ENCODE measurements at regions not wholly inside any gene's neighbourhood (a gene's known extent, or its start where the extent isn't known, plus 50 kb on each side); places are given as distances from the start of the nearest gene placed in this dataset.
"Not testable (repeated sequence)": the region's sequence is repeated elsewhere in the genome, so short reads cannot be mapped to it uniquely, and the experiment has no call there.

DNA sequence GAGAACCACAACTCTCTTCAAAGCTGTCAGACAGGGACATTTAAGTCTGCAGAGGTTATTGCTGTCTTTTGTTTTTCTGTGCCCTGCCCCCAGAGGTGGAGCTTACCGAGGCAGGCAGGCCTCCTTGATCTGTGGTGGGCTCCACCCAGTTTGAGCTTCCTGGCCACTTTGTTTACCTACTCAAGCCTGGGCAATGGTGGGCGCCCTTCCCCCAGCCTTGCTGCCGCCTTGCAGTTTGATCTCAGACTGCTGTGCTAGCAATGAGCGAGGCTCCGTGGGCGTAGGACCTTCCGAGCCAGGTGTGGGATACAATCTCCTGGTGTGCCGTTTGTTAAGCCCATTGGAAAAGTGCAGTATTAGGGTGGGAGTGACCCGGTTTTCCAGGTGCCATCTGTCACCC is 822.1 kb downstream of the KCNMA1 start:
- not testable (repeated sequence) for DNase-seq

DNA sequence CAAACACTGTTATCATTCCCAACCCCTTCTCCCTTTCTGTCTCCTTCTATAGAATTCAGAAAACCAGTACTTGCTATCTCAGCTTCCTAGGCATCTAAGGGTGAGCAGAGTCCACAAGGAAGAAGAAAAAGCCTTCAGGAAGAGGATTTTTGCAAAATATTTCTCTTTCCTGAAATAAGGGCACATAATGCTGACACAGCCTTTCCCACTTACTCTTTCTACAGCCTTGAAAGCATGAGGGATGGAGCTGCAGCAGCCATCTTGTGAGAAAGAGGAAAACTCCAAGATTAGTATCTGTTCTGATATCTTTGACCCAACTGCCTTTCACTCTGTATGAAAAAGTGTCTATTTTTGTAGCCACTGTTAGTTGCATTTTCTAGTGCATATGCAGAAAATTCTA is 826.2 kb downstream of the KCNMA1 start:
- DNase-seq, result no peak

DNA sequence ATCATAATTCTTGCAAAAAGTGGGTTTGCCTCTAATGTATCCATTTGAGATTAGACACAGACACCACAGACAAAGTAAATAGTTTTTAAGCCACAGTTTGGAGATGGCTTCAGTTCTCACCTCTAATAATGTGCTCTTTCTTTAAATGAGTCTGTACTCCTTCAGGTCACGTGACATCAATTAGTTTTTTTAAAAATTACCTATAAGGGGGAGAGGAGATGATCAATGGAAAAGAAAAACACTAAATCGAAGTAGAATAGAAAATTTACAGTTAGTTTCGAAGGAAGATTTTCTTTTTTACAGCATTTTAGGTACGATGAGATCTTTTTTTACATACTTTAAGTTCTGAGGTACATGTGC is 849.2 kb downstream of the KCNMA1 start:
- no peak for DNase-seq

DNA sequence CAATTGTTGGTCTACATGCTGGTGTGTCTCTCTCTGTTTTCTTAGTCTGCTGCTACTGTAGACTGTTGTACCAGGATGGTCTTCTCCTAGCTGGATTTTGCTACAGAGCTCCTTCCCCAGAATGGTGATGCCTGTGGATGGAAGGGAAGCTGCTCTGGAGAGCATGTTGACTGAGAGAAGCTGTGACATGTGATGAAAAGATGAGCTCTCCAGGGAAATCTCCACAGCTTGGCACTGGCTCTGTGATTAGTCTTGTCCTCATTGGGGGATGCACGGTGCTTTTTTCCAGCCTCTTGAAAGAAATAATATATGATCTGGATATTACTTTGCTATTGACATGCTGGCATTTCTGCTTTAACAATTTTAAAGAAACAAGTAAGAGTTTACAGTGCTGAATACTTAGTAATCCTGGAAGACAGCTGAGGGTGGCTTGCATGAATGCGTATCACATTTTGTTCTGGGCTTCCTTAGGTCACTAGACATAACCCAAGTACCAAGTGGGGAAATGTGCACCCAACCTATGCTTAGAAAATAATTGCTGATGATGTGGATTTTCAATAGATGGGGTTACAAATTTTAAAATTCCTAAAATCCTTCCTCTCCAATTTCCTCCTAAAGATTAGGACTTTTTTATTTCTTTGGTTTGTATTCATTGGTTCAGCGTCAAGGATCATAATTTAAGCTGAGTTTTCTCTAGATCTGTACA is 849.7 kb downstream of the KCNMA1 start:
- no peak for DNase-seq

- DNase-seq, result no peak
Measured at GRCh38 chr10:76786504-76787072, 851.0 kb downstream of the KCNMA1 start.

DNA sequence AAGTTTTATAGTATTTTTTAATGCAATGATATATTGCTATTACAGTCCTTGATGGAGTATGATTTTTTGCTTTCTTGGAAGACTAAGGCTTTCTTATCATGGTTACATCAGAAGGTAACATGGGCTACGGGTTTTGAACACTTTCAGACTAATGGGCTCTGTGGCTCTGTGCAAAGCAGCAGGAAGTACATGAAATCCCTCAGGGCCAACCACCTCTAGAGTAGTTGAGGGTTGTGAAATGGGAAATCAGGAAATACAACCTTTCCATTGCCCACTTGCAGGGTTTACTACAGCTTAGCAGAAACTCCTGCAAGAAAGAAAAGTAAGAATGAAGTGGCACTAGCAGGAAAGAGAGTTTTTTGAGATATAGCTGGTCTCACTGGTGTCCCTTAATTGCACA is 853.5 kb downstream of the KCNMA1 start:
- no peak for DNase-seq

DNA sequence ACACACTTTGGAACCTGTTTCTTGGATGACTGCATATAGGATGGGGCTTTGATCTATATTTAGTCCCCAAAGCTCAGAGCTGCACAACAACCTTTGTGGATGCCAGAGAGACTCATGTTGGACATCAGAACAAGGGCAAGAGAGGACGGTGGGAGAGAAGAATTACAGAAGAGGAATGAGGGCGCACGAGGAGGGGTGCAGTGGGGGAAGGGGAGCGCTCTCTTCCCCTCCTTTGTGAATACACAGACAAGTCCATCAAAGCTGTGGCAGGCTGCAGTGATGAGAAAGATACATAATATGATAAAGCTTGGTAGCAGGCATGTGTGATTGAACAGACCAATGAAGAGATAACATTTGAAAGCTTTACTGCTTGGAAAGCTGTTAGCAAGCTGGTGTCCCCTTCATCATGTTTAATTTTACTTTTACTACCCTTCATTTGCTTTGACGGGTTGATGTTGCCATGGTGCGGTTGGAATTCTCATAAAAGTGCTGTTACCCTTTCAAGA is 857.8 kb downstream of the KCNMA1 start:
- no peak for DNase-seq

- no peak for DNase-seq
Measured at GRCh38 chr10:76778914-76779795, 858.5 kb downstream of the KCNMA1 start.

- DNase-seq, result no peak
Measured at GRCh38 chr10:76774987-76775603, 862.5 kb downstream of the KCNMA1 start.

DNA sequence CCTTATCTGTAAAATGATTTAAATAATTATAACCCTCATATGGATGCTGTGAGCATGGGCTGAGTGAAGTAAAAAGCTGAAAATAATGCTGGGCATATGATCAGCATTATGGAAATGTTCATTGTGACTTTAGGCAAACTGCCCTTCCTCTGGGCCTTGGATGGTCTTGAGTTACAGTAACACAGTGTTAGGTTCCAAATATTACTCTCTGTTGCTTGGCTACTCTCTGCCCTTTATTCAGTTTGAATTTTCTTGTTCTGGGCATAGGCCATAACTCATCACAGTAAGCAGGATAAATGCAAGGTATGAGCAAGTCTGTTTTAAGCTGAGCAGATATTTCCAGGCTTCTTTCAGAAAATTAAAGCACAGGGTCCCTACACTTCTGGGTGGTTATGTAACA is 868.0 kb downstream of the KCNMA1 start:
- no peak for DNase-seq

- DNase-seq, result no peak
Measured at GRCh38 chr10:76769161-76769560, 868.4 kb downstream of the KCNMA1 start.

- no peak for DNase-seq
Measured at GRCh38 chr10:76766682-76767081, 870.9 kb downstream of the KCNMA1 start.

- DNase-seq, result not testable (repeated sequence)
Measured at GRCh38 chr10:76764921-76765320, 872.7 kb downstream of the KCNMA1 start.

DNA sequence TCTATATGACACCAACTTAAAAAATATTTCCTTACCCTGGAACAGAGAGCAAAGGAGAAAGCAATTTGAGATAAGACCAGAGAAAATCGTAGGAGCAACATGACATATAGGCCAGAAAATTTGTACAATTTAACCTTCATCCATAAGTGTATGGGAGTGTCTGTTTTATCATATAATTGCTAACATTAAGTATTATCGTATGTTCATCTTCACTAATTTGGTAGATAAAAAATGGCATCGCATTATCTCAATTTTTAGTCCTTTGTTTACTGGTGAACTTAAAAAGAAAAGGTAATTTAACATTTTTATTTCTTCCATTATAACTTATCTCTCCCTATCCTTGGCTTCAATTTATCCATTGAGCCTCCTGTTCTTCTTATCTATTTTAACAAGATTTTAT is 873.4 kb downstream of the KCNMA1 start:
- no peak for DNase-seq

- no peak for DNase-seq
Measured at GRCh38 chr10:76763376-76763775, 874.2 kb downstream of the KCNMA1 start.

DNA sequence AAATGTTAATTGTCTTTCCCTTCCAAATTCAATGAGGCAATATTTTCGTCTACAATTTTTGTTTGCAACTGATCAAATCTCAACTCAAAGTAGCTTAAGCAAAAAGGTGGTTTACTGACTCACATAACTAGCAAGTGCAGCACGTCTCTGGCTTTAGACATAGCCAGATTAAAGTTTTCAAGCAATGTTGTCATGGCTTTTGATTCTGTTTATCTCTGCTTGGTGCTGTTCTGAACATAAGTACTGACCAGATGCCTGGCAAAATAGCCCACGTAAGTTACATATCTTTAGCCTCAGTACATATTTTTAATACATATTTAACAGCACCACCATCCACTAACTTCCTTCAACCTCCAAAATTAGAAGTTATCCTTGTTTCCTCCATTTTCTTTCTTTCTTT is 877.9 kb downstream of the KCNMA1 start:
- DNase-seq, result no peak

GRCh38 chr10:76743169-76743568 is 894.4 kb downstream of the KCNMA1 start:
- DNase-seq, result no peak

GRCh38 chr10:76740514-76740913 is 897.1 kb downstream of the KCNMA1 start:
- DNase-seq, result no peak

DNA sequence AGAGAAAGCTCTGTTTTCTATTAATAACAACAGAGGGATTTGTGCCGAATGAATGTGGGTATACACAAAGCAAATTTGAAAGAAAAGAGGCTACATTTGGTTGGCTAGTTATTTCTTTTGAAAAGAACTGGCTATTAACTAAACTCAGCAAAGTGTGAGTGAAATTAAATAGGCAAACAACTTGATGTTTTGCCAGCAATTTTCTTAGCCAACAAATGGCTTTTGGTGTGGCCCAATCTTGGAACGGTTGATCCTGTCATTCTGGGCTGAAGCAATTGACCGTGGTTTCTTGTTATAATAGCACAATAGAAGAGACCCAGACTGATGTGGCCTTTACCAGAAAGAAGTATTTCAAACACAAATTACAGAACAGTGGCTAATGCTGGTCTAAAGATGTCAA is 898.6 kb downstream of the KCNMA1 start:
- DNase-seq, result no peak

DNA sequence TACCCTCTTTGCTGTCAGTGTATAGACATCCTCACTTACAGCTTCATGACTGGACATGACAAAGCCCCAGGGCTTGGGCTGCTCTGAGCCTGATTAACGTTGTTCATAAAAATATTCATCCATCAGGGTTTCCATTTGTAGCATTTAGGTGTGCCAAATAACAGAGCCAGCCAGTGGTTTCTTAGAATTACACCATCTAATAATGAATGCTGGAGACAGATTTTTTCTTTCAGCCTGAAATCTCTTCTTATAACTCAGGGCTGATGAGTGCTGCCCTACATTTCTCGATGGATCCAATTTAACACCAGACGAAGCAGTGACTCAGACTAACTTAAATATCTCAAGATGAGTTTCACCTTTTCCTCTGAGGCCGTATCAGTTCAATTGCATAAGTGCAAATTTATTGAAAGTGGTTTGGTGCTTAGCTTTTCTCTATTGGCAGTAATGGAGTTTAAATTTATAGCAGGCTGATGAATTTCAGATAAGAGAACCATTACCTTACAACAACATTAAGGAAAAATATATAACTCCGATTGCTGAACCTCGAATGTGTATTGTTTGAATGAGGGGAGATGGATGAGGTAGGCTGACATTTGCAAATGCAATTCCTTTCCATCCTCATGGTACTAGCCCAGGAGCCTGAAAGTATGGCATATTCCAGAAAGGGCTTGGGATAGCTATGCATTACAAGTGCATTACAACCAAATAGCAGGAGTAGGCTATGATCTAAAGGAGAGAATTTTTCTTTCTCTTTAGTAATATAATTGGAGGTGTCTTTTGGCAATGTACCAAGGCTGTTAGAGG is 900.6 kb downstream of the KCNMA1 start:
- DNase-seq, result no peak

- no peak for DNase-seq
Measured at GRCh38 chr10:76736392-76736791, 901.2 kb downstream of the KCNMA1 start.

- no peak for DNase-seq
Measured at GRCh38 chr10:76735866-76736265, 901.7 kb downstream of the KCNMA1 start.
